Subcutaneous abdominal adipose tissue (tissue), 5 donors: ENCODE measurements at regions not wholly inside any gene's neighbourhood (a gene's known extent, or its start where the extent isn't known, plus 50 kb on each side); places are given as distances from the start of the nearest gene placed in this dataset.

Experiments
- H3K27ac ChIP-seq: one replicate; pipeline ENCODE4 v1.7.0; 2013; ENCODE audit warnings: low read depth, mild to moderate bottlenecking, inconsistent platforms, low read length, moderate library complexity
- H3K27me3 ChIP-seq, 5 donors: one replicate each; pipeline ENCODE4 v1.7.0; 2013; ENCODE audit warnings: low read length in 5 of 5, inconsistent platforms in 1 of 5; ENCODE audit not compliant: control insufficient read depth in 5 of 5, insufficient read depth in 4 of 5
- H3K36me3 ChIP-seq, 5 donors: one replicate each; pipeline ENCODE4 v1.7.0; 2013; ENCODE audit warnings: low read length in 5 of 5; ENCODE audit not compliant: control insufficient read depth in 5 of 5, insufficient read depth in 5 of 5
- H3K4me1 ChIP-seq, 5 donors: one replicate each; pipeline ENCODE4 v1.7.0; 2013; ENCODE audit warnings: low read length in 5 of 5, mild to moderate bottlenecking in 3 of 5, moderate library complexity in 1 of 5; ENCODE audit not compliant: control insufficient read depth in 5 of 5, insufficient read depth in 5 of 5
- H3K4me3 ChIP-seq, 5 donors: one replicate each; pipeline ENCODE4 v1.7.0; 2013; ENCODE audit warnings: low read length in 5 of 5, low read depth in 1 of 5
- H3K9ac ChIP-seq, 5 donors: one replicate each; pipeline ENCODE4 v1.7.0; 2013; ENCODE audit warnings: low read length in 5 of 5, mild to moderate bottlenecking in 4 of 5, moderate library complexity in 3 of 5
- H3K9me3 ChIP-seq, 5 donors: one replicate each; pipeline ENCODE4 v1.7.0; 2013; ENCODE audit warnings: low read length in 5 of 5; ENCODE audit not compliant: control insufficient read depth in 5 of 5
- donor health status: healthy.
- donor health status: healthy.
- donor health status: healthy.
- donor health status: healthy.
- donor health status: healthy.

GRCh38 chr3:18680758-18681157, 255.6 kb upstream of the SATB1 start:
- no peaks in the 10 kb centered on the region for H3K36me3 ChIP-seq
- no peaks in the 10 kb centered on the region for H3K4me1 ChIP-seq
- no peak overlapping the region for H3K9ac ChIP-seq
- no peaks in the 10 kb centered on the region for H3K27me3 ChIP-seq
- no peak overlapping the region for H3K27ac ChIP-seq
- H3K9me3 ChIP-seq, result peaks cover 0 to 2% (median 0%) of the 10 kb centered on the region in 5 donors
- no peak overlapping the region for H3K4me3 ChIP-seq

- Histone ChIP-seq H3K9ac (no peak overlapping the region), H3K27ac (no peak overlapping the region)
Measured at GRCh38 chr3:18679238-18679637, 254.1 kb upstream of the SATB1 start.

GRCh38 chr3:18675197-18675596, 250.1 kb upstream of the SATB1 start:
- Histone ChIP-seq H3K4me3 (no peak overlapping the region), H3K9me3 (no peaks in the 10 kb centered on the region), H3K27ac (no peak overlapping the region), H3K36me3 (no peaks in the 10 kb centered on the region), H3K9ac (no peak overlapping the region), H3K27me3 (no peaks in the 10 kb centered on the region), H3K4me1 (no peaks in the 10 kb centered on the region)

More at GRCh38 chr3:18679238-18679637, 254.1 kb upstream of the SATB1 start:
- Histone ChIP-seq H3K4me3 (no peak overlapping the region), H3K36me3 (no peaks in the 10 kb centered on the region), H3K9me3 (peaks cover 0 to 2% (median 0%) of the 10 kb centered on the region in 5 donors), H3K4me1 (no peaks in the 10 kb centered on the region), H3K27me3 (no peaks in the 10 kb centered on the region)

GRCh38 chr3:18672561-18672960, 247.4 kb upstream of the SATB1 start:
- Histone ChIP-seq H3K36me3 (no peaks in the 10 kb centered on the region), H3K4me1 (no peaks in the 10 kb centered on the region), H3K9ac (no peak overlapping the region), H3K9me3 (no peaks in the 10 kb centered on the region), H3K27ac (no peak overlapping the region), H3K4me3 (no peak overlapping the region), H3K27me3 (no peaks in the 10 kb centered on the region)

- Histone ChIP-seq H3K27ac (no peak overlapping the region), H3K9me3 (no peaks in the 10 kb centered on the region), H3K4me3 (no peak overlapping the region), H3K36me3 (no peaks in the 10 kb centered on the region), H3K9ac (no peak overlapping the region), H3K27me3 (no peaks in the 10 kb centered on the region), H3K4me1 (no peaks in the 10 kb centered on the region)
Measured at GRCh38 chr3:18670759-18671158, 245.6 kb upstream of the SATB1 start.

GRCh38 chr3:18669374-18669773, 244.2 kb upstream of the SATB1 start:
- no peaks in the 10 kb centered on the region for H3K4me1 ChIP-seq
- no peaks in the 10 kb centered on the region for H3K9me3 ChIP-seq
- H3K9ac ChIP-seq, result no peak overlapping the region
- H3K36me3 ChIP-seq, result no peaks in the 10 kb centered on the region
- H3K4me3 ChIP-seq, result no peak overlapping the region
- H3K27me3 ChIP-seq, result no peaks in the 10 kb centered on the region
- H3K27ac ChIP-seq, result no peak overlapping the region

GRCh38 chr3:18667552-18667951, 242.4 kb upstream of the SATB1 start:
- H3K4me1 ChIP-seq, result no peaks in the 10 kb centered on the region
- H3K9ac ChIP-seq, result no peak overlapping the region
- H3K4me3 ChIP-seq, result no peak overlapping the region
- H3K27me3 ChIP-seq, result no peaks in the 10 kb centered on the region
- H3K36me3 ChIP-seq, result no peaks in the 10 kb centered on the region
- H3K27ac ChIP-seq, result no peak overlapping the region
- no peaks in the 10 kb centered on the region for H3K9me3 ChIP-seq

- H3K9ac ChIP-seq, result no peak overlapping the region
- no peaks in the 10 kb centered on the region for H3K9me3 ChIP-seq
- H3K27me3 ChIP-seq, result no peaks in the 10 kb centered on the region
- H3K36me3 ChIP-seq, result no peaks in the 10 kb centered on the region
- H3K27ac ChIP-seq, result no peak overlapping the region
- H3K4me1 ChIP-seq, result no peaks in the 10 kb centered on the region
- no peak overlapping the region for H3K4me3 ChIP-seq
Measured at GRCh38 chr3:18666655-18667054, 241.5 kb upstream of the SATB1 start.

- no peak overlapping the region for H3K4me3 ChIP-seq
- no peaks in the 10 kb centered on the region for H3K36me3 ChIP-seq
- H3K9me3 ChIP-seq, result no peaks in the 10 kb centered on the region
- no peak overlapping the region for H3K27ac ChIP-seq
- peaks cover 0 to 4% (median 0%) of the 10 kb centered on the region in 5 donors for H3K27me3 ChIP-seq
- no peak overlapping the region for H3K9ac ChIP-seq
- no peaks in the 10 kb centered on the region for H3K4me1 ChIP-seq
Measured at GRCh38 chr3:18660059-18660458, 234.9 kb upstream of the SATB1 start.

- peaks cover 0 to 4% (median 0%) of the 10 kb centered on the region in 5 donors for H3K27me3 ChIP-seq
- H3K9ac ChIP-seq, result no peak overlapping the region
- no peaks in the 10 kb centered on the region for H3K36me3 ChIP-seq
- H3K27ac ChIP-seq, result no peak overlapping the region
- no peaks in the 10 kb centered on the region for H3K9me3 ChIP-seq
- H3K4me1 ChIP-seq, result no peaks in the 10 kb centered on the region
- no peak overlapping the region for H3K4me3 ChIP-seq
Measured at GRCh38 chr3:18657858-18658820, 233.0 kb upstream of the SATB1 start.
